VCaP (cell line): ENCODE measurements at regions not wholly inside any gene's neighbourhood (a gene's known extent, or its start where the extent isn't known, plus 50 kb on each side); places are given as distances from the start of the nearest gene placed in this dataset.
"Not testable (repeated sequence)": the region's sequence is repeated elsewhere in the genome, so short reads cannot be mapped to it uniquely, and the experiment has no call there.

Experiments
- H3K27ac ChIP-seq: fragments of 450-650 bp; 2 replicates; pipeline ENCODE4 v1.5.1; 2017
- TF ChIP-seq, protein P1 (sequence below): fragments of 450-650 bp; conservative IDR thresholded peaks from 2 replicates; pipeline ENCODE4 v1.5.1; 2017; ENCODE audit warnings: mild to moderate bottlenecking, moderate library complexity

DNA sequence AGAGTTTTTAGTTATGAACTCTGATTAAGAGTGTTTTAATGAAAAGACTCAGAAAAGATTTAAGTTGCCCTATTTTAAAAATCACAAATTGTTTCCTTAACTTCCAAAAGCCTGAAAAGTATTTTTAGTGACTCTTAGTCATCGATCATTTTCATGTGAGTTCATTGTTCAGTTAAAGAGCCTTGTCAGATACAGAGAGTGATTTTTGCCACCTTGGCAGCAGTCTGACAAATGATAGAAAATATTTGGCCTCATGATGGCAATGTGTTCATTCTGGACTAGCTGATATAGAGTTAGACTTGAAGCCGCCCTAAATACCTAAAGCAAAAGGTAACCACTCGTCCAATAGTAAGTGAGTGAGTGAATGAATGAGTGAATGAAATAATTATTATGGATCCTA, 225.8 kb downstream of the CPS1 start:
- H3K27ac ChIP-seq, result no peak overlapping the region
- TF ChIP-seq, protein P1, sequence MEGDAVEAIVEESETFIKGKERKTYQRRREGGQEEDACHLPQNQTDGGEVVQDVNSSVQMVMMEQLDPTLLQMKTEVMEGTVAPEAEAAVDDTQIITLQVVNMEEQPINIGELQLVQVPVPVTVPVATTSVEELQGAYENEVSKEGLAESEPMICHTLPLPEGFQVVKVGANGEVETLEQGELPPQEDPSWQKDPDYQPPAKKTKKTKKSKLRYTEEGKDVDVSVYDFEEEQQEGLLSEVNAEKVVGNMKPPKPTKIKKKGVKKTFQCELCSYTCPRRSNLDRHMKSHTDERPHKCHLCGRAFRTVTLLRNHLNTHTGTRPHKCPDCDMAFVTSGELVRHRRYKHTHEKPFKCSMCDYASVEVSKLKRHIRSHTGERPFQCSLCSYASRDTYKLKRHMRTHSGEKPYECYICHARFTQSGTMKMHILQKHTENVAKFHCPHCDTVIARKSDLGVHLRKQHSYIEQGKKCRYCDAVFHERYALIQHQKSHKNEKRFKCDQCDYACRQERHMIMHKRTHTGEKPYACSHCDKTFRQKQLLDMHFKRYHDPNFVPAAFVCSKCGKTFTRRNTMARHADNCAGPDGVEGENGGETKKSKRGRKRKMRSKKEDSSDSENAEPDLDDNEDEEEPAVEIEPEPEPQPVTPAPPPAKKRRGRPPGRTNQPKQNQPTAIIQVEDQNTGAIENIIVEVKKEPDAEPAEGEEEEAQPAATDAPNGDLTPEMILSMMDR, result no peak

DNA sequence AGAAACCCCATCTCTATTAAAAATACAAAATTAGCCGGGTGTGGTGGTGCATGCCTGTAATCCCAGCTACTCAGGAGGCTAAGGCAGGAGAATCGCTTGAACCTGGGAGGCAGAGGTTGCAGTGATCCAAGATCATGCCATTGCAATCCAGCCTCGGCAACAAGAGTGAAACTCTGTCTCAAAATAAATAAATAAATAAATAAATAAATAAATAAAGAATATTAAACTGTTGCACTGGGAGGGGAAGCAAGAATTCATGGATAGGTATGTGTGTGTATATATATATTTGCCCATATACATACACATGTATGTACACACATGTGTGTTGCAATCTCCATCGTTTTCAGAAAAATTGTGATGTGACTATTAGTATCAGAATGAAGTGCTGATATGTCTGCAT, 231.4 kb downstream of the CPS1 start:
- H3K27ac ChIP-seq, result not testable (repeated sequence)

DNA sequence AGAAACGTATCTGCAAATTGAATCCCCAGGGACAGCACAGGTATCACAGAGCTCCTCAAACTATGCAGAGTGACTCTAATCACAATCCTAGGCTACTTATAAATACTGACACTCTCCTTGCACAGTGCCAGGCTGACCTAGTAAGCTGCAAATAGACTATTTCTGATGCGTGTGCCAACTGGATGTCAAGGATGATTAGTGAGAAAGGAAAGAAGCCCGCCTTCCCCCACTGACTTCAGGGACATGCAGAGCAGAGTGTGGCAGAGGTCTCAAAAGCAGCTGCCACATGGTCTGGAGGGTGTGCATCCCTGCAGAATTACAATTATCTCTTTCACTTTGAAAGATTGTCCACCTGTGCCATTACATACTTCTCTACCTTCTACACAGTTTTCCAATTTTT, 235.6 kb downstream of the CPS1 start:
- TF ChIP-seq, protein P1, result no peak
- no peak overlapping the region for H3K27ac ChIP-seq

DNA sequence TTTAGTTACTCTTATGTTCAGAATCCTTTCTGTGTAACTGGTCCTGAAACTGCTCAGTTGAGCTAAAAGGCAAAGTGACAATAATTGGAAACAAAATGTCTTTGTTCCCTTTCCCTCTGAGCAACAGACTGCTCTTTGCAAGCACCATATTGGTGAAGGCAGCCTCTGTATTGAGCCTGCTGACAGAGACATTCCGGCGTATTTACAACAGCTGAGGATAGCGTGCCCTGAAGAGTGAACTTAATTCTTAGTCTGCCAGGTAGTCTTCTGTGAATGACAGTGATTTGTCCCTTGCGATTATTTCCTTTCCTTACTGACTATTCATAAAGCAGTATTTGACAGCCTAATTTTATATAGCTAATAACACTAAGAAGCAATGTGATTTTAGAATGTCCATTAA, 239.1 kb downstream of the CPS1 start:
- TF ChIP-seq, protein P1, result no peak
- H3K27ac ChIP-seq, result no peak overlapping the region

DNA sequence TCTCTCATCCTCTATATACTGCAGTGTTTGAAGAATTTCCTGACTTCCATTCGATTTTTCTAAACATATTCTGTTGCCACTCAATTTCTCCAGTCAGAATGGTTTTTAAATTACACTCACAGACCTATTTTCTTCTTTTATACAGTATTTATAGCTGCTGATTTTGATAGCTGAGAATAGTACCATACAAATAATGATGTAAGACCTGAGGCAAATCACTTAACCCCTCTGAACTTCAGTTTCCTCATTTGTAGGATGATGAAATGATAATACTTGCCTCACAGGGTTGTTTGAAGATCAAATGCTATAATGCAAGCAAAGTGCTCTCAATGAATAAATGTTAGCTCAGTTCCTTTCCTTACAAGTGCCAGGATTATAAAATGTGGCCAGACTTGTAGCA, 241.8 kb downstream of the CPS1 start:
- H3K27ac ChIP-seq, result no peak overlapping the region
- TF ChIP-seq, protein P1, result no peak

DNA sequence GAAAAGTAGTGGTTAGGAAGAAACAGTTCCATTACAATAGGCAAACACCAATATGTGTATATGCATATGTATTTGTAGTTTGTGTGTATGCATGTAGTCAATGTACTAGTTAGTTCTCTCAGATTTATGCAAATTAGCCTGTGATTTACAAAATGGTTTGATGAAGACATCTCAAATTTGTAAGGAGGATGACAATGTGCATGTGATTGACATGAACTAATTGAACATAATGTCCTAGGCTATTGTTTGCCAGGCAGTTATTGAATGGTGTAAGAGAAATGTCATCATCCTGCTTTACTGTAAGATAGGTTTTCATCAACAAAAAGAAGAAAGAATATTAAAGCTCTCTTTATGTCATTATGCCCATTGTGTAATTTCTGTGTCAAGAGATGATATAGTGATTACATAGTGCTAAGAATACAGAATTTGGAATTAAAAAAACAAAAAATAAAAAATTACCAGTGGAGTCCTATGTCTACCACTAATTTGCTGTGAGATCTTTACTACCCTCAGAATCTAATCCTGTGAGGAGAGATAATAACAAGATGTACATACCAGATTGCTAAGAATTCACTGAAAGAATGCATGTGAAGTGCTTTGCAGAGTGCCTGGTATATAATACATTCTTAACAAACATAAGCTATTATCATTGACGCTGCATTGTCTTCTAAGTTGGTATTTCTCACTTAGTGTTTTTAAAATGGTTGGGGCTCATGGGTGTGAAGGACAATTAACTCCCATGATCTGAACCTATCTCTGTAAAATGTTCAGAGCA, 258.0 kb downstream of the CPS1 start:
- no peak overlapping the region for H3K27ac ChIP-seq
- TF ChIP-seq, protein P1, result no peak

DNA sequence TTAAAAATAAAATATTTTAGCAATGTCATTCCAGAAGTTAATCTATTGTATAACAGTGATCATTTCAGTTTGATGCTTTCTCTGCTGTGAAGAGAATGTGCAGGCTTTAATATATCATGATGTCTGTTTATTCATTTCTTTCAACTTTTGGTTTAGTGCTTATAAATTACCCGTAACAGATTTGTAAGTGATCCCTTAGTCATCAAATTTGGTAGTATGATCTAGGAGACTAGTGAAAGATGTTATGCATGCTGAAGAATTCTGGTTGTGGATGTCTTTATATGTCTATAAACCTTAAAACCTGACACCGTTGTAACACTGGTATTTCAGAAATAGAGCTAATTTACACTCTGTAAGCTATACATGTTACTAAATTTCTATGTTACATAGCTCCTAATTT, 260.4 kb downstream of the CPS1 start:
- H3K27ac ChIP-seq, result no peak overlapping the region
- TF ChIP-seq, protein P1, result no peak

DNA sequence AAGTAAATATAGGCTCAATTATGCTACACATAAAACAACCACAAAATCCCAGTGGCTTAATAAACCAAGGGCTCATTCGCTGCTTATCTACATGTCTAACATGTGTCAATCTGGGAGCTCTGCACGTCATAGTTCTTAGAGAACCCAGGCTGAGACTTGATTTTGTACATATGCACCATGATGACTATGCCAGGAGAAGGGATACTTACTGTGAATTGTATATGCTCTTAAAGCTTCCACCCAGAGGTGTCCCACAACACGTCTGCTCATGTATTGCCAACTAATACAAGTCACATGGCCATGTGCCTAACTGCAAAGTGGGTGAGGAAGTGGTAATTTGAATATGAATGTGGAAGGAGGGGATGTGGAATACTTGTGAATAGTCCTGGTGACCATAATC, 262.1 kb downstream of the CPS1 start:
- TF ChIP-seq, protein P1, result no peak
- H3K27ac ChIP-seq, result no peak overlapping the region
